Loucy (cell line): ENCODE measurements at regions not wholly inside any gene's neighbourhood (a gene's known extent, or its start where the extent isn't known, plus 50 kb on each side); places are given as distances from the start of the nearest gene placed in this dataset.

Experiments used
- CTCF ChIP-seq: fragments of 200-600 bp; sonication (generic); conservative IDR thresholded peaks from 2 replicates; pipeline ENCODE4 v1.5.1; 2014; ENCODE audit warnings: mild to moderate bottlenecking, antibody characterized with exemption, low read length
- EZH2phosphoT487 ChIP-seq: fragments of 200-600 bp; IDR thresholded peaks from 2 replicates; pipeline ENCODE4 v1.6.1; 2018; ENCODE audit warnings: antibody characterized with exemption, mild to moderate bottlenecking, moderate library complexity, borderline replicate concordance

GRCh38 chr12:83335748-83336147 lies 649.0 kb downstream of the TMTC2 start:
- TF ChIP-seq CTCF (no peak), EZH2phosphoT487 (no peak)
